HAP-1 (cell line): ENCODE measurements at regions not wholly inside any gene's neighbourhood (a gene's known extent, or its start where the extent isn't known, plus 50 kb on each side); places are given as distances from the start of the nearest gene placed in this dataset.

ENCODE experiments used
- DNase-seq, 2 experiments: peaks; one replicate each; pipeline ENCODE4 v3.0.0-alpha.2; 2016 to 2020; ENCODE audit warnings: low spot score in 2 of 2
- H3K27me3 ChIP-seq: fragments of 250-450 bp; sonication (Bioruptor Pico); 2 replicates; pipeline ENCODE4 v1.5.1; 2020; ENCODE audit warnings: low read depth, mild to moderate bottlenecking, moderate library complexity
- H3K36me3 ChIP-seq: fragments of 250-450 bp; sonication (Bioruptor Pico); replicated peaks from 2 replicates; pipeline ENCODE4 v1.5.1; 2020; ENCODE audit warnings: mild to moderate bottlenecking
- H3K4me1 ChIP-seq: fragments of 250-450 bp; sonication (Bioruptor Pico); 2 replicates; pipeline ENCODE4 v1.5.1; 2020; ENCODE audit warnings: mild to moderate bottlenecking
- H3K4me3 ChIP-seq: fragments of 250-450 bp; sonication (Bioruptor Pico); 2 replicates; pipeline ENCODE4 v1.5.1; 2020; ENCODE audit warnings: mild to moderate bottlenecking, moderate library complexity
- H3K9me3 ChIP-seq: fragments of 250-450 bp; sonication (Bioruptor Pico); 2 replicates; pipeline ENCODE4 v1.5.1; 2020; ENCODE audit warnings: mild to moderate bottlenecking, moderate library complexity
- in situ Hi-C: fragments of 300-500 bp; cut with MboI; formaldehyde crosslinking; loops from 3 replicates; pipeline ENCODE4 v1.14.3; 2020; ENCODE audit warnings: low sequenced_read_pairs, inconsistent platforms, mixed read lengths

- DNase-seq = no peak
- H3K4me1 ChIP-seq = no peaks in the 10 kb centered on the region
- no peak overlapping the region for H3K4me3 ChIP-seq
- no peaks in the 10 kb centered on the region for H3K27me3 ChIP-seq
- no peaks in the 10 kb centered on the region for H3K9me3 ChIP-seq
- H3K36me3 ChIP-seq = no peaks in the 10 kb centered on the region; the same call in 1 of the 2 replicates
- in situ Hi-C loops = no loop called here
These were observed 187.0 kb upstream of the GHITM start for GRCh38 chr10:83952314-83952713.

DNA sequence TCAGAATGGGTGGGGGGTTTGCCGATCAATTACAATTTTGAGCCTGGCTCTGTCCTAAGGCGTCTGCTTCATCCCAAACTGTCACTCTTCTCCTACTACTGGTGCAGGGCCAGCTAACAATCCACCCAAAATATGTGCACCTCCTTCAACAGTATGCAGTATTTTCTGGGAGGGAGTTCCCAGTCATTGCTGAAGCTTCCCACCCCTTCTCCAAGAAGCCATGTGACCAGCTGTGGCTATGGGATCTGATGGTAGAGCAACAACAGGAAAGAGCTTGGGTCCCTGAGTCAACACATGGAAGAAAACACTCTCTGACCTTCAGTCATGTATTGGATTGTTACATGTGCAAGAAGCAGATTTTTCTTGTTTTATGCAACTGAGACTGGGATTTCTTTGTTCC, 185.7 kb upstream of the GHITM start:
- H3K27me3 ChIP-seq = no peaks in the 10 kb centered on the region
- in situ Hi-C loops = no loop called here
- H3K4me1 ChIP-seq = no peaks in the 10 kb centered on the region
- no peak for DNase-seq
- no peaks in the 10 kb centered on the region for H3K9me3 ChIP-seq
- H3K4me3 ChIP-seq = no peak overlapping the region
- H3K36me3 ChIP-seq = no peaks in the 10 kb centered on the region; the same call in 1 of the 2 replicates

- no peak for DNase-seq
- in situ Hi-C loops = no loop called here
- no peaks in the 10 kb centered on the region for H3K4me1 ChIP-seq
- H3K4me3 ChIP-seq = no peak overlapping the region
- H3K9me3 ChIP-seq = no peaks in the 10 kb centered on the region
- no peaks in the 10 kb centered on the region; the same call in 1 of the 2 replicates for H3K36me3 ChIP-seq
- no peaks in the 10 kb centered on the region for H3K27me3 ChIP-seq
These were observed 185.0 kb upstream of the GHITM start for GRCh38 chr10:83954193-83954799.

- Histone ChIP-seq H3K27me3 (no peaks in the 10 kb centered on the region), H3K4me3 (no peak overlapping the region), H3K4me1 (no peaks in the 10 kb centered on the region), H3K36me3 (no peaks in the 10 kb centered on the region; the same call in 1 of the 2 replicates), H3K9me3 (no peaks in the 10 kb centered on the region)
- in situ Hi-C loops = no loop called here
- no peak for DNase-seq
These were observed 183.9 kb upstream of the GHITM start for GRCh38 chr10:83955406-83955805.

DNA sequence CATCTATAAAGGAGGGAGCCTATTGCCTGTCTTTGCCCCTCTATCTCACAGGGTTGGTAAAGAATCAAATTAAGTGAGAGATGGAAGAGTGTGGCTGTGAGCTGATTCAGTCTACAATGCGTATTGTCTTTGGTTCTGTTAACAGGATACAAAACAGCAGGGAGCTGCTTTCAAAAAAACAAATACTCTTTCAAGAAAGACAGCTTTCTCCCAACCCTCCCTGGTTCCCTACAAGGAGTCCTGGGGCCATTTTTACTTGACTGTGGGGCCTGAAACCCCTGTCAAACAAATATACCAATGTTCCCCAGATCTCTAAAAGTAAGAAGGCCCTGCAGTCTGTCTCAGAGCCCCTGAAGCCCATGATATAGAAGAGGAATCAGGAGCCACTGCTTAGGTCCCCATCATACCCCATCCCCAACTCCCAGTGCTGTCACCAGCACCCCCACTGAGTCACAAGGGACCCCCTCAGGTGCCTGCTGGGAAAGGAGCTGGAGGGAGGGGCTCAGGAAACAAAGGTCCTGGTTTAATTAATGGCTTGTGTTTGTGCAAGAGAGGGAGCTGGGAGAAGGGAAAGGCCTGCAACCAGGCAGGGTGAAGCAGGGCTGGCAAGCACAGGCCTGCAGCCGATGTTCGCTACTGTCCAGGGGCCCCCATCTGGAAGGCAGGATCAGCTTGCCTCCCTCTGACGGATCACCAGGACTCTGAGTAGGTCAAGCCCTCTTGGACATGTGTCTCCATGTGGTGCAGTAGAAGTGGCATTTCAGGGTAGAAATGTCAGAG, 182.0 kb upstream of the GHITM start:
- Histone ChIP-seq H3K27me3 (no peaks in the 10 kb centered on the region), H3K4me3 (no peak overlapping the region)
- in situ Hi-C loops = no loop called here

GRCh38 chr10:83959328-83959727, 180.0 kb upstream of the GHITM start:
- Histone ChIP-seq H3K9me3 (no peaks in the 10 kb centered on the region), H3K4me3 (no peak overlapping the region), H3K4me1 (no peaks in the 10 kb centered on the region), H3K27me3 (no peaks in the 10 kb centered on the region), H3K36me3 (no peaks in the 10 kb centered on the region)
- in situ Hi-C loops = no loop called here
- no peak for DNase-seq

More for the DNA sequence above, 182.0 kb upstream of the GHITM start:
- no peak for DNase-seq
- H3K36me3 ChIP-seq = no peaks in the 10 kb centered on the region; the same call in 1 of the 2 replicates
- H3K9me3 ChIP-seq = no peaks in the 10 kb centered on the region
- H3K4me1 ChIP-seq = no peaks in the 10 kb centered on the region

DNA sequence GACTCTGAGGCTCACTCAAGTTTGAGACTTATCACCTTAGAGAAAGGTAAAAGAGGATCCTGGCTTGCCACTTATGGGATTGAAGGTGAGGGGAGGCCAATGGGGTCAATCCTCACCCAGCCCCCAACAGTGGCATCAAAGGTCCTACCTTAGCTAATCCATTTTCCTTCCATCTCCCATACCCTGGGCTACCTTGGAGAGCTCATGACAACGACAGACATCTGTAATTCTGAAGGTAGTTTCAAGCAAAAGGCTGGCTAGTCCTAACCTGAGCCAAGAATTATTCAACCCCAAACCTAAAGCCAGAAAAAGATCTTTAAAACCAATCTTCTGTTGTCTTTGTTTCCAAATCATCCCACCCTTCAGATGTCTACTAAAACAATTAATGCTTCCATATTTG, 179.2 kb upstream of the GHITM start:
- H3K4me1 ChIP-seq = no peaks in the 10 kb centered on the region
- no peak overlapping the region for H3K4me3 ChIP-seq
- no peaks in the 10 kb centered on the region for H3K36me3 ChIP-seq
- no peaks in the 10 kb centered on the region for H3K9me3 ChIP-seq
- in situ Hi-C loops = no loop called here
- no peak for DNase-seq
- no peaks in the 10 kb centered on the region for H3K27me3 ChIP-seq

GRCh38 chr10:83961620-83962019, 177.7 kb upstream of the GHITM start:
- H3K36me3 ChIP-seq = no peaks in the 10 kb centered on the region
- DNase-seq = no peak
- no peak overlapping the region for H3K4me3 ChIP-seq
- no peaks in the 10 kb centered on the region for H3K4me1 ChIP-seq
- no peaks in the 10 kb centered on the region for H3K9me3 ChIP-seq
- H3K27me3 ChIP-seq = no peaks in the 10 kb centered on the region
- in situ Hi-C loops = no loop called here

DNA sequence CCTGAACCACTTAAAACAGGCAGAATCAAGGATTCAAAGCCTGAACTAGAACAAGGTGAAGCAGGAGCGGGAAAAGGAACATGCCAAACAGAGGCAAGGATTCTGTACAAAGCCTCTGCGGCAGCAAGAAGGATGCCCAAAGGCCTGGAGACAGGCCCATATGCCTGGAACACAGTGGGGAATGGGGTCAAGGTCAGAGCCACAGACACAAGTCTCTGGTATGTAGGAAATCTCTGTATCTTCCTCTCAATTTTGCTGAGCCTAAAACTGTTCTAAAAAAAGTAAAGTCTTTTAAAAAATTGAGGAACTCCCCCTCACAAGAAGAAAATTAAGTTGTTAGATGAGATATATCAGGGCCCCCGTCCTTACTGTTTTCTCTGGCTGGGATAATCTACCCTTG, 175.9 kb upstream of the GHITM start:
- no peak overlapping the region for H3K4me3 ChIP-seq
- no peaks in the 10 kb centered on the region for H3K36me3 ChIP-seq
- no peaks in the 10 kb centered on the region for H3K27me3 ChIP-seq
- no peak for DNase-seq
- H3K9me3 ChIP-seq = no peaks in the 10 kb centered on the region
- H3K4me1 ChIP-seq = no peaks in the 10 kb centered on the region
- in situ Hi-C loops = no loop called here

- no peaks in the 10 kb centered on the region for H3K4me1 ChIP-seq
- no peaks in the 10 kb centered on the region for H3K9me3 ChIP-seq
- H3K27me3 ChIP-seq = no peaks in the 10 kb centered on the region
- in situ Hi-C loops = no loop called here
- H3K36me3 ChIP-seq = no peaks in the 10 kb centered on the region
- H3K4me3 ChIP-seq = no peak overlapping the region
- no peak for DNase-seq
These were observed 173.8 kb upstream of the GHITM start for GRCh38 chr10:83965473-83965872.

GRCh38 chr10:83968052-83968451, 171.3 kb upstream of the GHITM start:
- in situ Hi-C loops = no loop called here
- H3K4me1 ChIP-seq = no peaks in the 10 kb centered on the region
- H3K4me3 ChIP-seq = no peak overlapping the region
- no peak for DNase-seq
- H3K9me3 ChIP-seq = no peaks in the 10 kb centered on the region
- no peaks in the 10 kb centered on the region for H3K27me3 ChIP-seq
- no peaks in the 10 kb centered on the region for H3K36me3 ChIP-seq

GRCh38 chr10:83978681-83979383, 160.5 kb upstream of the GHITM start:
- Histone ChIP-seq H3K4me3 (no peak overlapping the region), H3K36me3 (no peaks in the 10 kb centered on the region), H3K9me3 (no peaks in the 10 kb centered on the region), H3K27me3 (no peaks in the 10 kb centered on the region), H3K4me1 (peaks cover 4% of the 10 kb centered on the region)
- in situ Hi-C loops = no loop called here
- DNase-seq = no peak

DNA sequence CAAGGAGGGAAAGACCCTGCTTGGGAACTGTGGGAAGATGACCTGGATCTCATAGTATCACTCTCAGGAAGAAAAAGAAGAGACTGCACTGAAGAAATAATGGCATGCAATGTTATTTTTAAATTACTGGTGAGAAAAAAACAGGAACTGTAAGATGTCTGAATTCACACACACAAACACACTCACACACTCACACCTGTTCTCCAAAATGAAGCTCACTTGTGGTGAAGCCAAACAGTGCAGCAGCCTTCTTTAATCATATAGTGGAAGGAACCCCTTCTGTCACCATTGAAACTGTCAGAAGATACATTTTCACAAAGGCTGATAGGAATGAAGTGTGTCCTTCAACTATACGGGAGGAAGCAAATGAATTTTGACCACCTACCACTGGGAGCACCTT, 156.5 kb upstream of the GHITM start:
- in situ Hi-C loops = no loop called here
- DNase-seq = no peak
- H3K9me3 ChIP-seq = no peaks in the 10 kb centered on the region
- no peaks in the 10 kb centered on the region for H3K36me3 ChIP-seq
- no peak overlapping the region for H3K4me3 ChIP-seq
- H3K4me1 ChIP-seq = peaks cover 4% of the 10 kb centered on the region
- H3K27me3 ChIP-seq = no peaks in the 10 kb centered on the region

GRCh38 chr10:83983578-83984255, 155.6 kb upstream of the GHITM start:
- in situ Hi-C loops = no loop called here
- H3K4me1 ChIP-seq = peaks cover 4% of the 10 kb centered on the region
- peak; percentile 61 to 69 for DNase-seq
- no peak overlapping the region for H3K4me3 ChIP-seq
- no peaks in the 10 kb centered on the region for H3K36me3 ChIP-seq
- no peaks in the 10 kb centered on the region for H3K27me3 ChIP-seq
- no peaks in the 10 kb centered on the region for H3K9me3 ChIP-seq
